ENCODE measurements at regions not wholly inside any gene's neighbourhood (a gene's known extent, or its start where the extent isn't known, plus 50 kb on each side); places are given as distances from the start of the nearest gene placed in this dataset. TPM values are rescaled to one million over a fixed set of nuclear protein-coding genes. Genes with fewer than 3 reads are reported as not detected.

DNA sequence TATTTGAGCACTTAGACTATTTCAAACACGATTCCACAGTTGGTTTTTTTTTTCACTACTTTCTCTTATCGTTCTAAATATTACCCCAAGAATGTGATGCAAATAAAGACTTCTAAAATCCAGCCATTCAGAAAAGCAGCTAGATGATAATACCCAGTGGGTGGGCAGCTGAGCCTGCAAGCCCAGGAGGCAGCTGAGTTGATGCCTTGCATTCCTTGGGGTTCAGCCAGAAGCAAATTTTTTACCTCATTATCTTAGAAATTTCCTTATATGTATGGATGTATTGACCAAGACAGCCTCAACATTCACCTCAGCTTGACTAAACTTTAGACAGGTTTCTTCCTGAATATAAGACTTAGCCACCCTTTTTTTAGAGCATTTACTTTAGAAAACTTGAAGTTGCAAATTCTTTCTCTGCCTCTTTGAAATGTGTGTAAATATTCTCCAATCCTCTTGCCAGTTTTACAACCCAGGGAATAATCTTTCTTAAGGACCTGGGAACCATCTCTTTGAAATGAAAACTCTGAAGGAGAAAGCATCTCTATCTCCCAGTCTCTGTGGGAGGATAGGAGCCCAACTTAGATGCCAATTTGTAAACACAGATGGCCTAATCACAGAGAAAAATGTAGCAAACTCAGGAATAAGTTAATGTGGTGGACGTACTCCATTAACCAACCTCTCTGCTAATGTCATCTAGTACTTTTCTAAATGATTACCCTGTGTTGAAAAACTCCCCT lies 52.2 kb upstream of the ANP32D start:
- 22% methylated on average over 3 of the region's 3 CpGs for WGBS (ENCODE audit: low lambda C conversion rate, missing lambda C conversion rate)
- Histone ChIP-seq H3K9me2 (replicated peaks; ENCODE audit: insufficient read depth) (no peaks in the 10 kb centered on the region), H3K27me3 (no peaks in the 10 kb centered on the region), H3K9me3 (ENCODE audit: low read depth) (no peaks in the 10 kb centered on the region), H3K27ac (peak overlapping the region; percentile 35), H2AFZ (no peak overlapping the region), H3K4me2 (peak overlapping the region; percentile 20), H4K20me1 (ENCODE audit: insufficient read depth, poor library complexity, severe bottlenecking) (no peaks in the 10 kb centered on the region), H3K4me1 (ENCODE audit: insufficient read depth) (no peaks in the 10 kb centered on the region), H3K79me2 (no peaks in the 10 kb centered on the region), H3K4me3 (no peak overlapping the region), H3K36me3 (replicated peaks; ENCODE audit: insufficient read depth, low read depth) (no peaks in the 10 kb centered on the region)
- TF ChIP-seq EZH2phosphoT487 (IDR thresholded peaks at IDR 0.05; ENCODE audit: low read depth, severe bottlenecking, unreplicated experiment) (no peak), EZH2 (IDR thresholded peaks at IDR 0.05; ENCODE audit: borderline replicate concordance) (no peak)
- TF ChIP-seq, protein P1, sequence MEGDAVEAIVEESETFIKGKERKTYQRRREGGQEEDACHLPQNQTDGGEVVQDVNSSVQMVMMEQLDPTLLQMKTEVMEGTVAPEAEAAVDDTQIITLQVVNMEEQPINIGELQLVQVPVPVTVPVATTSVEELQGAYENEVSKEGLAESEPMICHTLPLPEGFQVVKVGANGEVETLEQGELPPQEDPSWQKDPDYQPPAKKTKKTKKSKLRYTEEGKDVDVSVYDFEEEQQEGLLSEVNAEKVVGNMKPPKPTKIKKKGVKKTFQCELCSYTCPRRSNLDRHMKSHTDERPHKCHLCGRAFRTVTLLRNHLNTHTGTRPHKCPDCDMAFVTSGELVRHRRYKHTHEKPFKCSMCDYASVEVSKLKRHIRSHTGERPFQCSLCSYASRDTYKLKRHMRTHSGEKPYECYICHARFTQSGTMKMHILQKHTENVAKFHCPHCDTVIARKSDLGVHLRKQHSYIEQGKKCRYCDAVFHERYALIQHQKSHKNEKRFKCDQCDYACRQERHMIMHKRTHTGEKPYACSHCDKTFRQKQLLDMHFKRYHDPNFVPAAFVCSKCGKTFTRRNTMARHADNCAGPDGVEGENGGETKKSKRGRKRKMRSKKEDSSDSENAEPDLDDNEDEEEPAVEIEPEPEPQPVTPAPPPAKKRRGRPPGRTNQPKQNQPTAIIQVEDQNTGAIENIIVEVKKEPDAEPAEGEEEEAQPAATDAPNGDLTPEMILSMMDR (IDR thresholded peaks at IDR 0.05; ENCODE audit: poor library complexity), result no peak
- no peak for DNase-seq (ENCODE audit: low spot score)

DNA sequence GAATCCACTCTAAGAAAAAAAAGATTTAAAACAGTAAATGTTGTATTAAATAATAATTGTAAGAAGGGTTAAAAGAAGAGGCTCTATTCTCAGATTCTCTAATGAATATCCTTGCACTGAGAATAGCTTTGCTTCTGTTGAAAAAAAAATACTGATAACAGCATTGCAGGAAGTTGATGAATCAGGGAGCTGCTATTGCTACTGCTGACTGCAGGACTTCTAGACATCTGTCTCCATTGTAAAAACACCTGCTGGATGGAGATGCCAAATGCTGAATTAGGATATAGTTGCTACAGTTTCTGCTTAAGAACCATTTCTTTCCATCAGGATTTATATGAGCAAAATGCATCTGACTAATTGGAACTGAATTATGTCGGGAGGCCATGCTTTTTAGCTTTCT lies 50.3 kb upstream of the ANP32D start:
- no peaks in the 10 kb centered on the region for H3K36me3 ChIP-seq (replicated peaks; ENCODE audit: insufficient read depth, low read depth)
- no peak overlapping the region for H3K4me2 ChIP-seq
- no peak overlapping the region for H3K4me3 ChIP-seq
- DNase-seq (ENCODE audit: low spot score), result no peak
- no peak overlapping the region for H2AFZ ChIP-seq
- no peaks in the 10 kb centered on the region for H3K79me2 ChIP-seq
- 93% methylated on average over 1 of the region's 1 CpG for WGBS (ENCODE audit: low lambda C conversion rate, missing lambda C conversion rate)
- TF ChIP-seq, protein P1 (IDR thresholded peaks at IDR 0.05; ENCODE audit: poor library complexity), result no peak
- TF ChIP-seq EZH2 (IDR thresholded peaks at IDR 0.05; ENCODE audit: borderline replicate concordance) (no peak), EZH2phosphoT487 (IDR thresholded peaks at IDR 0.05; ENCODE audit: low read depth, severe bottlenecking, unreplicated experiment) (no peak)
- no peaks in the 10 kb centered on the region for H3K27me3 ChIP-seq
- H3K27ac ChIP-seq, result no peak overlapping the region
- no peaks in the 10 kb centered on the region for H3K4me1 ChIP-seq (ENCODE audit: insufficient read depth)
- H3K9me2 ChIP-seq (replicated peaks; ENCODE audit: insufficient read depth), result no peaks in the 10 kb centered on the region
- H4K20me1 ChIP-seq (ENCODE audit: insufficient read depth, poor library complexity, severe bottlenecking), result no peaks in the 10 kb centered on the region
- no peaks in the 10 kb centered on the region for H3K9me3 ChIP-seq (ENCODE audit: low read depth)

Small RNA genes lying in the stretch of these regions (small RNA-seq; reads per million reads assigned to genes)
- gene OR8S21P, result not detected

Measured in hepatocyte (in vitro differentiated cells).